ENCODE measurements at regions not wholly inside any gene's neighbourhood (a gene's known extent, or its start where the extent isn't known, plus 50 kb on each side); places are given as distances from the start of the nearest gene placed in this dataset.

DNA sequence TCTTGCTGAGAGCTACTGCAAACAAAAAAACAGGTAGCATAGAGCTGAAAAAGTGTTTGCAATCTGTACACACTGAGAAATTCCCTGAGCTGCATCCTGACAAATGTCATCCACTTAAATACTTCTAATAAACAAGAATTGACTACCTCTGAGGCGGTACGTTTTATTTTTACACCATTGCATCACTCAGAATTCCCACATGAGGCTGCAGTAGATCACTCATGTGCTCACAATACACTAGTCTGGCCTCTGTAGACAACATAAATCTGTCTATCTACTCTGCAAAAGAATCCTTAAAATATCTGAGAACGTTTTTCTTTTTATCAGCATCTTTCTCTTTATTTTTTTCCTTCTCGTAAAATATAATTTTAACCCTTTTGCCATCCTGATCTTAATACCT lies 661.4 kb downstream of the EPHA7 start:
- BruUV-seq (replicated peaks), result no TSS peak
- TF ChIP-seq, protein P1, sequence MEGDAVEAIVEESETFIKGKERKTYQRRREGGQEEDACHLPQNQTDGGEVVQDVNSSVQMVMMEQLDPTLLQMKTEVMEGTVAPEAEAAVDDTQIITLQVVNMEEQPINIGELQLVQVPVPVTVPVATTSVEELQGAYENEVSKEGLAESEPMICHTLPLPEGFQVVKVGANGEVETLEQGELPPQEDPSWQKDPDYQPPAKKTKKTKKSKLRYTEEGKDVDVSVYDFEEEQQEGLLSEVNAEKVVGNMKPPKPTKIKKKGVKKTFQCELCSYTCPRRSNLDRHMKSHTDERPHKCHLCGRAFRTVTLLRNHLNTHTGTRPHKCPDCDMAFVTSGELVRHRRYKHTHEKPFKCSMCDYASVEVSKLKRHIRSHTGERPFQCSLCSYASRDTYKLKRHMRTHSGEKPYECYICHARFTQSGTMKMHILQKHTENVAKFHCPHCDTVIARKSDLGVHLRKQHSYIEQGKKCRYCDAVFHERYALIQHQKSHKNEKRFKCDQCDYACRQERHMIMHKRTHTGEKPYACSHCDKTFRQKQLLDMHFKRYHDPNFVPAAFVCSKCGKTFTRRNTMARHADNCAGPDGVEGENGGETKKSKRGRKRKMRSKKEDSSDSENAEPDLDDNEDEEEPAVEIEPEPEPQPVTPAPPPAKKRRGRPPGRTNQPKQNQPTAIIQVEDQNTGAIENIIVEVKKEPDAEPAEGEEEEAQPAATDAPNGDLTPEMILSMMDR (IDR thresholded peaks at IDR 0.05; ENCODE audit: insufficient read depth in 1 of 2, low read depth in 1 of 2, low read length in 1 of 2, severe bottlenecking in 1 of 2, unreplicated experiment in 1 of 2), result no peak
- CTCF ChIA-PET, result no interaction called here
- Histone ChIP-seq H3K4me1 (no peaks in the 10 kb centered on the region), H3K36me3 (ENCODE audit: control insufficient read depth, insufficient read depth, low read length) (no peaks in the 10 kb centered on the region), H3K9me3 (no peaks in the 10 kb centered on the region), H3K4me3 (ENCODE audit: low read depth, low read length) (no peak overlapping the region), H3K27me3 (replicated peaks; ENCODE audit: control insufficient read depth, insufficient read depth, low read length) (no peaks in the 10 kb centered on the region)
- Mint-ChIP-seq H3K9me3 (ENCODE audit: unreplicated experiment) (no peaks in the 10 kb centered on the region), H3K4me1 (ENCODE audit: low read depth, unreplicated experiment) (no peaks in the 10 kb centered on the region), H3K27ac (ENCODE audit: unreplicated experiment) (no peak overlapping the region), H3K36me3 (ENCODE audit: insufficient read depth, unreplicated experiment) (no peaks in the 10 kb centered on the region), H3K4me3 (ENCODE audit: unreplicated experiment) (no peak overlapping the region), H3K27me3 (ENCODE audit: insufficient read depth, unreplicated experiment) (peaks cover 3% of the 10 kb centered on the region)
- no peak for DNase-seq
- intact Hi-C loops (cut with micrococcal nuclease; ENCODE audit: unreplicated experiment), result no loop called here
- POLR2A ChIA-PET, result no interaction called here

DNA sequence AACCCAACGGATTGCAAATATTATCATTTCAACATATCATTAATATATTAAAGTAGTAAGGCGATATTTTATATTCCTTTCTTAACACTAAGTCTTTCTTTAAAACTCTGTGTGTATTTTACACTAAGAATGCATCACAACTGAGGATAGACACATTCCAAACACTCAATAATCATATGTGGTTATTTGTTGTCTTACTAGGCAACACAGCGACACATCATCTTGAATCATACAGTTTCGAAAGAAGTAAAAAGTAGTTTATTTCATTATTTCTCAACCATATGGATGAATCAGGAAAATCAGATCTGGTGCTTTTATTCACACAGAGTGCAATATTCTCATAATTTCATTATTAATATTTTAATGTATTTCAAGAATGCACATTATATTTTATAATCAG lies 662.4 kb downstream of the EPHA7 start:
- CTCF ChIA-PET, result no interaction called here
- intact Hi-C loops (cut with micrococcal nuclease; ENCODE audit: unreplicated experiment), result no loop called here
- H3K27me3 Mint-ChIP-seq (ENCODE audit: insufficient read depth, unreplicated experiment), result peaks cover 3% of the 10 kb centered on the region
- no TSS peak for BruUV-seq (replicated peaks)
- Histone ChIP-seq H3K9me3 (no peaks in the 10 kb centered on the region), H3K4me1 (no peaks in the 10 kb centered on the region), H3K4me3 (ENCODE audit: low read depth, low read length) (no peak overlapping the region), H3K36me3 (ENCODE audit: control insufficient read depth, insufficient read depth, low read length) (no peaks in the 10 kb centered on the region), H3K27me3 (replicated peaks; ENCODE audit: control insufficient read depth, insufficient read depth, low read length) (no peaks in the 10 kb centered on the region)
- no peak overlapping the region for H3K4me3 Mint-ChIP-seq (ENCODE audit: unreplicated experiment)
- no peaks in the 10 kb centered on the region for H3K36me3 Mint-ChIP-seq (ENCODE audit: insufficient read depth, unreplicated experiment)
- DNase-seq, result no peak
- TF ChIP-seq, protein P1 (IDR thresholded peaks at IDR 0.05; ENCODE audit: insufficient read depth in 1 of 2, low read depth in 1 of 2, low read length in 1 of 2, severe bottlenecking in 1 of 2, unreplicated experiment in 1 of 2), result no peak
- no peak overlapping the region for H3K27ac Mint-ChIP-seq (ENCODE audit: unreplicated experiment)
- no peaks in the 10 kb centered on the region for H3K4me1 Mint-ChIP-seq (ENCODE audit: low read depth, unreplicated experiment)
- POLR2A ChIA-PET, result no interaction called here
- no peaks in the 10 kb centered on the region for H3K9me3 Mint-ChIP-seq (ENCODE audit: unreplicated experiment)

DNA sequence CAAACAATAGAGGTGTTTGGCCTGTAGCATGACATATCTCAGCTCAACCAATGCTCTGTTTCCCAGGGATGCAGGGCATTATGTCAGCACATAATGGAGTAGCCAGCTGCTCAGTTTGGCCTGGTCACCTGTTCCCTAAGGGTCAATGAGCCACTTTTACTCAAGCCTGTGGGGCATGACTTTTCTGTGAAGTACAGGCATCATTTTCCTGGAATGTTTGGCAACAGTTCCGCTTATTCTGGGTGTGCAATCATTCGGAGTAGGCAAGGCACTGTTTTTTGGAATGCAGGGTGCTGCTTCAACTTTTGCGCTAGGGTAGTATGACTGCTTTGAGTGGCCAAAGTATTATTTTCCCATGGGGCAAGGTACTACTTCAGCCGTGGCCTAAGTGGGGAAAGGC lies 665.4 kb downstream of the EPHA7 start:
- no peaks in the 10 kb centered on the region for H3K4me1 ChIP-seq
- BruUV-seq (replicated peaks), result no TSS peak
- no peaks in the 10 kb centered on the region for H3K27me3 ChIP-seq (replicated peaks; ENCODE audit: control insufficient read depth, insufficient read depth, low read length)
- H3K27me3 Mint-ChIP-seq (ENCODE audit: insufficient read depth, unreplicated experiment), result no peaks in the 10 kb centered on the region
- no peak overlapping the region for H3K27ac Mint-ChIP-seq (ENCODE audit: unreplicated experiment)
- ChIA-PET CTCF (no interaction called here), POLR2A (no interaction called here)
- 0 out of 2 replicates have a peak, but pooled peaks cover 4% of the 10 kb centered on the region for H3K9me3 ChIP-seq
- TF ChIP-seq, protein P1 (IDR thresholded peaks at IDR 0.05; ENCODE audit: insufficient read depth in 1 of 2, low read depth in 1 of 2, low read length in 1 of 2, severe bottlenecking in 1 of 2, unreplicated experiment in 1 of 2), result no peak
- H3K4me1 Mint-ChIP-seq (ENCODE audit: low read depth, unreplicated experiment), result no peaks in the 10 kb centered on the region
- H3K9me3 Mint-ChIP-seq (ENCODE audit: unreplicated experiment), result no peaks in the 10 kb centered on the region
- H3K4me3 Mint-ChIP-seq (ENCODE audit: unreplicated experiment), result no peak overlapping the region
- no peak for DNase-seq
- no peaks in the 10 kb centered on the region for H3K36me3 Mint-ChIP-seq (ENCODE audit: insufficient read depth, unreplicated experiment)
- H3K36me3 ChIP-seq (ENCODE audit: control insufficient read depth, insufficient read depth, low read length), result no peaks in the 10 kb centered on the region
- H3K4me3 ChIP-seq (ENCODE audit: low read depth, low read length), result no peak overlapping the region
- intact Hi-C loops (cut with micrococcal nuclease; ENCODE audit: unreplicated experiment), result no loop called here

Measured in Caco-2 (cell line).